Activated T-helper 2 cell treated with anti-CD3 and anti-CD28 coated beads, Interferon-gamma antibody, Interleukin-2, Interleukin-4, amounts not matched to agents 10 μg/mL and 5 μg/mL and 100 μg/mL, durations not matched to agents 14 hours and 24 hours and 36 hours (primary cell): ENCODE measurements at regions not wholly inside any gene's neighbourhood (a gene's known extent, or its start where the extent isn't known, plus 50 kb on each side); places are given as distances from the start of the nearest gene placed in this dataset.
"Not testable (repeated sequence)": the region's sequence is repeated elsewhere in the genome, so short reads cannot be mapped to it uniquely, and the experiment has no call there.

Source experiments
- DNase-seq: peaks from one replicate; pipeline ENCODE4 v3.0.0; 2021; ENCODE audit warnings: low spot score
- H3K27ac Mint-ChIP-seq: one replicate; pipeline ENCODE4 v1.8.0; 2021; ENCODE audit warnings: mixed read lengths
- H3K27me3 Mint-ChIP-seq: one replicate; pipeline ENCODE4 v1.8.0; 2021; ENCODE audit warnings: low read depth, mixed read lengths
- H3K36me3 Mint-ChIP-seq: one replicate; pipeline ENCODE4 v1.8.0; 2021; ENCODE audit warnings: low read depth, mixed read lengths
- H3K4me1 Mint-ChIP-seq: one replicate; pipeline ENCODE4 v1.8.0; 2021; ENCODE audit warnings: low read depth, mixed read lengths
- H3K4me3 Mint-ChIP-seq: one replicate; pipeline ENCODE4 v1.8.0; 2021; ENCODE audit warnings: low read depth, mild to moderate bottlenecking, moderate library complexity, mixed read lengths
- H3K9me3 Mint-ChIP-seq: one replicate; pipeline ENCODE4 v1.8.0; 2021; ENCODE audit warnings: mixed read lengths
- intact Hi-C: fragments of 100-400 bp; cut with micrococcal nuclease; formaldehyde crosslinking; loops from one replicate; pipeline ENCODE4 v1.15.1; 2023

DNA sequence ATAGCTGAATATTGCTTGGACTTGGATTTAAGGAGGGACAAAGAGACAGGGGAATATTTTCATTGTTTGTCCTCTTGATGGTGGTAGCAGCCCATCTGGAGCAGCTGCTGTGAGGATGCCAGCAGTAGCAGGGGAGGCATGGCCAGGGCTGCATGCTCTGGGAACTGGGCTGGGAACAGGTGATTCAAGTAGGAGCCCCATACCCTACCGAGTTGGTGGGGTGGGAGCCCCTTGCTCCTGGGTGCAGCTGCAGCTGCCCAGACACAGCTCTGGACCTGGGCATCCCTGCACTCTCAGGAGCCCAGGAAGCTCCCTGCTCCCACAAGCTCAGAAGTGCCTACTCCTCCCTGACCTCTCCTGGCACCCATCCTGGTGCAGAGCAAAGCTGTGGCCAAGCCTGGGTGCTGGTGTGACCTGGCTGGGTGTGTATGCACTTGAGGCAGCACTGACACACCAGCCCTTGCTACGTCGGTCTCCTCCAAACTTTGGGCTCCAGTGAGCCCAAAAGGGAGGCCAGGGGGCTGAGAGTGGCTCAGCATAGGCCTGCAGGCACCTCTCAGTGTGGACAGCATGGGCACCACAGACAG, 341.8 kb upstream of the CCDC179 start:
- Mint-ChIP-seq H3K4me1 (no peaks in the 10 kb centered on the region), H3K27ac (no peak overlapping the region), H3K27me3 (no peaks in the 10 kb centered on the region), H3K4me3 (no peak overlapping the region), H3K36me3 (no peaks in the 10 kb centered on the region), H3K9me3 (peaks cover 18% of the 10 kb centered on the region)
- DNase-seq: no peak
- intact Hi-C loops: no loop called here

- Mint-ChIP-seq H3K4me1 (no peaks in the 10 kb centered on the region), H3K9me3 (peaks cover 17% of the 10 kb centered on the region), H3K4me3 (no peak overlapping the region), H3K36me3 (no peaks in the 10 kb centered on the region), H3K27me3 (no peaks in the 10 kb centered on the region), H3K27ac (no peak overlapping the region)
- intact Hi-C loops: no loop called here
- DNase-seq: no peak
Measured at GRCh38 chr11:23202611-23203010, 342.3 kb upstream of the CCDC179 start.

DNA sequence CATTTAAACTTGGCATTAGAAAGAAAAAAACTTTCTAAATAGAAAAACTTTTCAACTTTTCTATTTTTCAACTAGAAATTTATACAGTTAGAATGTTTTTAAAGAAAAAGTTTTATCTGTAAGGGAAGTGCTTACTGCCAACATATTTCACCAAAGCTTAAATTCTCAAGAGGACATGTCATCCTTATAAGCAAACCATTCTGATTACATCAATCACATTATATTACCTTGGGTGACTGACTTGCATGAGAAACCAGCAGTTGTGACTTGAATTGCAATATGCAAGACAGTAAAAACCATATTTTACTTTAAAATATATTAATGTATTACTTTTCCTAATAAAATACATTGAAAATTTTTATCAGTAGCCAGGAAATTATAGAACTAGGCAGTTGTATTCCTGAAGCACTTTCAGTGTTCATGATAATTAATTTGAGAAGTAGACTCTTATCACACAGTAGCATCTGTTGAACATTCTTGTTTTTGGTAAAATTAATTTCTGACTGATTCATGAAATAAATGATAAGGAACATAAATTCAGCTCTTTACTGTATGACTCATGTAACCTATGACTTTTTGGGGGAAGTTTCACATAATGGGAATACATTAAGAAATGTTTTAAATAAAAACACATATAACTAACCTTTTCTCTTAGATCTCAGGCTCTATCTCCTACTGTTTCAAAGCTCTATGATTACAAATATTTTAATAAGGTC, 345.0 kb upstream of the CCDC179 start:
- H3K27ac Mint-ChIP-seq: no peak overlapping the region
- DNase-seq: no peak
- intact Hi-C loops: no loop called here
- no peaks in the 10 kb centered on the region for H3K4me1 Mint-ChIP-seq
- peaks cover 13% of the 10 kb centered on the region for H3K9me3 Mint-ChIP-seq
- H3K4me3 Mint-ChIP-seq: no peak overlapping the region
- H3K27me3 Mint-ChIP-seq: no peaks in the 10 kb centered on the region
- H3K36me3 Mint-ChIP-seq: no peaks in the 10 kb centered on the region

DNA sequence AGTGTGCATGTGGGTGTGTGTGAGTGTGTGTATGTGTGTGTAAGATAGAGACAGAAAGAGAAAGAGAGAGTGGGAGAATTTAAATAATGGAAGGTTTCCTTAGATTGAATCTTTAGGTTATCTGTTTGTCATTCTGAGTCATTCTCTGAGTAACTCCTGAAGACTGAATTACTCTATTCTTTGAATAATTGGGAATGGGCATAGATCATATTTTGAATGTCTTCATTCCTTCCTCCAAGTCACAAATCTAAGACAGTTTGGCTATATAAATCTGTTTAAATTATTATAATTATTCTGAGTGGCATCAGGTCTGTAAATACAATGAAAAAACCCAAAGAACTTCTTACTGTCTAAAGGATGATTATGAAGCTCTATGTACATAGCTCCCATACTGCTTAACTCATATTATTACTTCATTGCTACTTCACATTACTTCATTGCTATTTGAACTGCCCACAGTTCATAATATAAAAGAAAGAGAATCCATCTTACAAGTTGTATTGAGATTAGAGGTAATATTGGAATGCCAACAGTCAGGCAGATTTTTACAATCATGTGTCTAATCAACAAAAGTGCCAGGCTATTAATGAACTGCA, 346.6 kb upstream of the CCDC179 start:
- Mint-ChIP-seq H3K4me1 (no peaks in the 10 kb centered on the region), H3K36me3 (no peaks in the 10 kb centered on the region), H3K27ac (no peak overlapping the region), H3K27me3 (no peaks in the 10 kb centered on the region), H3K4me3 (no peak overlapping the region), H3K9me3 (peaks cover 6% of the 10 kb centered on the region)
- no peak for DNase-seq
- intact Hi-C loops: no loop called here

- no peak overlapping the region for H3K27ac Mint-ChIP-seq
- no peak overlapping the region for H3K4me3 Mint-ChIP-seq
- H3K4me1 Mint-ChIP-seq: no peaks in the 10 kb centered on the region
- H3K27me3 Mint-ChIP-seq: no peaks in the 10 kb centered on the region
- peaks cover 5% of the 10 kb centered on the region for H3K9me3 Mint-ChIP-seq
- no peak for DNase-seq
- H3K36me3 Mint-ChIP-seq: no peaks in the 10 kb centered on the region
- intact Hi-C loops: no loop called here
Measured at GRCh38 chr11:23211221-23211620, 350.9 kb upstream of the CCDC179 start.

DNA sequence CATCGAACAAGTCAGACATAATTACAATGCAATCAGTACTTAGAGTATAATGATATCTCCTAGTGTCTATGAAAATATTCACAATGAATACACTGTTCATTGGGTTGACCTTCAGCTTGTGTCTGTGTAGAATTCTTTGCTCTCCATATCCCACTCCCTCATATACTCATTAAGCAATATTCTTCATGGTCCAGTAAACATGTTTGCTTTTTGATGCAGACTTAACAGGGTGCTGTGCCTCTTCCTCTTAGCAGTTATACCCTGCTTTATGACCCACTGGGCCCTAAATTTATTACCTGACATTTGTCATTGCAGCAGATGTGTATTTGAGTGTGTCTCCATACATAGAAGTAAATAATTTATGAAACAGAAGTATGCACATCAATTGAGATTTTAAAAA, 352.5 kb upstream of the CCDC179 start:
- peaks cover 5% of the 10 kb centered on the region for H3K9me3 Mint-ChIP-seq
- H3K27me3 Mint-ChIP-seq: no peaks in the 10 kb centered on the region
- intact Hi-C loops: no loop called here
- no peak for DNase-seq
- no peak overlapping the region for H3K4me3 Mint-ChIP-seq
- no peaks in the 10 kb centered on the region for H3K4me1 Mint-ChIP-seq
- H3K27ac Mint-ChIP-seq: no peak overlapping the region
- H3K36me3 Mint-ChIP-seq: no peaks in the 10 kb centered on the region

DNA sequence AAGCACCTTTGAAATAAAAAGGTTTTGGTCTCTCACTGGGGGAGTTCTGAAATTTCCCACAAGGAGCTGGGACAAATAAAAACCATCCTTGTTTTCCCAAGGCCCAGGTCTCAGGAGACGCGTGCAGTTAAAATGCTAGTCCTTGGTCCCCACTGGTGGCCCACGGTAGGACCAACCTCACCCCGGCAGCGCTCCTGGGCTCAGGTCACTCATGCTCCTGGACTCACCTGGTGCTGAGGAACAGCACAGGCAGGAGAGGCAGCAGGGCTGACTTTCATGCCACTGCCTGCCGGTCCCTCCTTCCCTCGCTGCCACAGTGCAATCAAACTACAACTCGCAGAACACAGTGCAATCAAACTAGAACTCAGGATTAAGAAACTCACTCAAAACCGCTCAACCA, 356.8 kb upstream of the CCDC179 start:
- Mint-ChIP-seq H3K27me3 (no peaks in the 10 kb centered on the region), H3K4me1 (no peaks in the 10 kb centered on the region), H3K4me3 (no peak overlapping the region), H3K36me3 (no peaks in the 10 kb centered on the region), H3K27ac (no peak overlapping the region), H3K9me3 (peaks cover 5% of the 10 kb centered on the region)
- intact Hi-C loops: no loop called here
- no peak for DNase-seq

DNA sequence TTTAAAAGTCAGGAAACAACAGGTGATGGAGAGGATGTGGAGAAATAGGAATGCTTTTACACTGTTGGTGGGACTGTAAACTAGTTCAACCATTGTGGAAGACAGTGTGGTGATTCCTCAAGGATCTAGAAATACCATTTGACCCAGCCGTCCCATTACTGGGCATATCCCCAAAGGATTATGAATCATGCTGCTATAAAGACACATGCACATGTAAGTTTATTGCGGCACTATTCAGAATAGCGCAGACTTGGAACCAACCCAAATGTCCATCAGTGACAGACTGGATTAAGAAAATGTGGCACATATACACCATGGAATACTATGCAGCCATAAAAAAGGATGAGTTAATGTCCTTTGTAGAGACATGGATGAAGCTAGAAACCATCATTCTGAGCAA, 359.8 kb upstream of the CCDC179 start:
- H3K4me1 Mint-ChIP-seq, H3K27ac Mint-ChIP-seq, H3K4me3 Mint-ChIP-seq, H3K36me3 Mint-ChIP-seq, H3K27me3 Mint-ChIP-seq, DNase-seq, intact Hi-C loops, H3K9me3 Mint-ChIP-seq: not testable (repeated sequence)

- no peak overlapping the region for H3K4me3 Mint-ChIP-seq
Measured at GRCh38 chr11:23221366-23221765, 361.1 kb upstream of the CCDC179 start.

DNA sequence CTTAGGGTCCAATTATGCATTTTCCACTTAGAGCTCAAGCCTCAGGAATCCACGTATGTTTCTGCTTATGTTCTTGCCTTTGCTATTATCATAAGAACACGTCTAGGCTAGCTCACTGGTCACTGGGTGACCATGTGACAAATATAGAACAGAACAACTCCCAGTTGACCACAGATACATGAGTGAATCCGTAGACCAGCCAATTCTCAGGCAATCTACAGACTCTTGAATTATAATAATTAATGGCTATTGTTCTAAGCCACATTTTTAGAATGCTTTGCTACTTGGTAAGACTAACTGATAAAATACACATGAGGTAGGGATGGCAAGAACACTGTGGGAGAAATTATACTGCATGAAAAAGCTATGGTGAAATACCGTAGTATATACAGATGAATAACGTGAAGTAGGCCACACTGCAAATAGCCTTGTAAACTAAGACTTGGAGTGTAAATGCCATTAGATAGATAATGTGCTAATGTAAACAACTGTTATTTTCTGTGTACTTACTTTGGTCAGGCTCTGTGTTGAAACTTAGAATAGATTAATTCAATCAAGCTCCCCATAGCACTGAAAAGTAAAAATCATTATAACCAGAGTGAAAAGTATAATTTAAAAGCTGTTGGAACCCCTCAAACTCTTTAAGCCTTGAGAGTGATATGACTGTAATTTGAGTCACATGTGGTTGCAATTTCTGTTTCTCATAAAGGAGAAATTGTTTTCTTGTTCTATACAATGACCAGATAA, 366.2 kb upstream of the CCDC179 start:
- H3K27ac Mint-ChIP-seq: no peak overlapping the region

More at GRCh38 chr11:23221366-23221765, 361.1 kb upstream of the CCDC179 start:
- intact Hi-C loops: no loop called here
- Mint-ChIP-seq H3K36me3 (no peaks in the 10 kb centered on the region), H3K27me3 (no peaks in the 10 kb centered on the region), H3K4me1 (no peaks in the 10 kb centered on the region), H3K27ac (no peak overlapping the region), H3K9me3 (no peaks in the 10 kb centered on the region)
- DNase-seq: no peak

GRCh38 chr11:23227078-23227445, 366.8 kb upstream of the CCDC179 start:
- Mint-ChIP-seq H3K27ac (no peak overlapping the region), H3K4me1 (no peaks in the 10 kb centered on the region), H3K36me3 (no peaks in the 10 kb centered on the region), H3K27me3 (no peaks in the 10 kb centered on the region), H3K9me3 (no peaks in the 10 kb centered on the region), H3K4me3 (no peak overlapping the region)
- DNase-seq: no peak
- intact Hi-C loops: no loop called here

More for the DNA sequence above, 366.2 kb upstream of the CCDC179 start:
- Mint-ChIP-seq H3K9me3 (no peaks in the 10 kb centered on the region), H3K4me1 (no peaks in the 10 kb centered on the region), H3K27me3 (no peaks in the 10 kb centered on the region), H3K36me3 (no peaks in the 10 kb centered on the region), H3K4me3 (no peak overlapping the region)
- DNase-seq: no peak
- intact Hi-C loops: no loop called here

DNA sequence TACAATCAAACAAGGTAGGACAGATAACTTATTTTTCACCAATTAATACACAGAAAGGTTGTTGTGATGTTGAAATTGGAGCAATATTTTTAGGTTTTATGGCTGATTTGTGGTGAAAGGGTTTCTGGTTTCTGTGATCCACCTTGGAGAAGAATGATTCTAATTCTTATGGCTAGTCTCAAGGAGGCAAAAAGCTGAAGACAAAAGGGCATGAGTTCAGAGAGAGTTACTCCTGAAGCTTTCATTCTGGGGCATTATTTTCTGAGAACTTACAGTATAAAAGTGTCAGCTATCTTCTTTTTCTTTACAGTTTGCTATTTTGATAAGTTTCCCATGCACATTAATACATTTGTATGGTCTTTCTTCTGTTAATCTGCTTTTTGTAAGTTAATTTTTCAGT, 372.4 kb upstream of the CCDC179 start:
- Mint-ChIP-seq H3K36me3 (no peaks in the 10 kb centered on the region), H3K9me3 (no peaks in the 10 kb centered on the region), H3K27me3 (no peaks in the 10 kb centered on the region), H3K4me1 (no peaks in the 10 kb centered on the region), H3K27ac (no peak overlapping the region), H3K4me3 (no peak overlapping the region)
- intact Hi-C loops: no loop called here
- no peak for DNase-seq

- Mint-ChIP-seq H3K4me1 (no peaks in the 10 kb centered on the region), H3K27me3 (no peaks in the 10 kb centered on the region), H3K36me3 (no peaks in the 10 kb centered on the region), H3K4me3 (no peak overlapping the region), H3K9me3 (no peaks in the 10 kb centered on the region), H3K27ac (no peak overlapping the region)
- intact Hi-C loops: no loop called here
- no peak for DNase-seq
Measured at GRCh38 chr11:23233075-23233474, 372.8 kb upstream of the CCDC179 start.
